ENCODE measurements at regions not wholly inside any gene's neighbourhood (a gene's known extent, or its start where the extent isn't known, plus 50 kb on each side); places are given as distances from the start of the nearest gene placed in this dataset.
"Not testable (repeated sequence)": the region's sequence is repeated elsewhere in the genome, so short reads cannot be mapped to it uniquely, and the experiment has no call there.

GRCh38 chr5:109630093-109630492 is 59.6 kb upstream of the MAN2A1 start:
- no peak for DNase-seq

- no peak for DNase-seq
These were observed 61.1 kb upstream of the MAN2A1 start for GRCh38 chr5:109628591-109628990.

GRCh38 chr5:109621266-109621665 is 68.5 kb upstream of the MAN2A1 start:
- DNase-seq, result not testable (repeated sequence)

- no peak for DNase-seq
These were observed 69.1 kb upstream of the MAN2A1 start for GRCh38 chr5:109620651-109621050.

- no peak for DNase-seq
These were observed 70.1 kb upstream of the MAN2A1 start for GRCh38 chr5:109619606-109620005.

GRCh38 chr5:109619021-109619460 is 70.7 kb upstream of the MAN2A1 start:
- no peak for DNase-seq

GRCh38 chr5:109614981-109615380 is 74.7 kb upstream of the MAN2A1 start:
- DNase-seq, result no peak

- no peak for DNase-seq
These were observed 75.4 kb upstream of the MAN2A1 start for GRCh38 chr5:109614301-109614700.

GRCh38 chr5:109612278-109612905 is 77.3 kb upstream of the MAN2A1 start:
- DNase-seq, result no peak

- no peak for DNase-seq
These were observed 78.2 kb upstream of the MAN2A1 start for GRCh38 chr5:109611505-109611904.

- no peak for DNase-seq
These were observed 78.7 kb upstream of the MAN2A1 start for GRCh38 chr5:109611061-109611460.

GRCh38 chr5:109610581-109610980 is 79.1 kb upstream of the MAN2A1 start:
- DNase-seq, result no peak

GRCh38 chr5:109605207-109605730 is 84.5 kb upstream of the MAN2A1 start:
- no peak for DNase-seq

- DNase-seq, result no peak
These were observed 85.0 kb upstream of the MAN2A1 start for GRCh38 chr5:109604758-109605157.

- DNase-seq, result no peak
These were observed 88.0 kb upstream of the MAN2A1 start for GRCh38 chr5:109601736-109602135.

GRCh38 chr5:109597893-109598292 is 91.8 kb upstream of the MAN2A1 start:
- DNase-seq, result no peak

GRCh38 chr5:109594217-109594616 is 95.5 kb upstream of the MAN2A1 start:
- DNase-seq, result no peak

GRCh38 chr5:109590799-109591198 is 98.9 kb upstream of the MAN2A1 start:
- DNase-seq, result no peak

GRCh38 chr5:109589986-109590385 is 99.7 kb upstream of the MAN2A1 start:
- no peak for DNase-seq

- DNase-seq, result no peak
These were observed 100.5 kb upstream of the MAN2A1 start for GRCh38 chr5:109589239-109589638.

GRCh38 chr5:109588281-109589035 is 101.3 kb upstream of the MAN2A1 start:
- DNase-seq, result no peak

GRCh38 chr5:109584986-109585599 is 104.6 kb upstream of the MAN2A1 start:
- DNase-seq, result no peak

- DNase-seq, result no peak
These were observed 109.5 kb upstream of the MAN2A1 start for GRCh38 chr5:109580225-109580624.

- DNase-seq, result no peak
These were observed 114.2 kb upstream of the MAN2A1 start for GRCh38 chr5:109575506-109575905.
